ENCODE measurements at regions not wholly inside any gene's neighbourhood (a gene's known extent, or its start where the extent isn't known, plus 50 kb on each side); places are given as distances from the start of the nearest gene placed in this dataset.
"Not testable (repeated sequence)": the region's sequence is repeated elsewhere in the genome, so short reads cannot be mapped to it uniquely, and the experiment has no call there.

GRCh38 chr3:159030886-159031679, 229.2 kb downstream of the MFSD1 start:
- H3K9ac ChIP-seq (ENCODE audit: low read depth in 1 of 3, low read length in 3 of 3) = no peak overlapping the region
- H3K4me3 ChIP-seq (ENCODE audit: low read length in 3 of 3) = no peak overlapping the region
- H3K9me3 ChIP-seq (ENCODE audit: control insufficient read depth in 3 of 3, low read length in 3 of 3) = no peaks in the 10 kb centered on the region
- H3K27ac ChIP-seq (ENCODE audit: low read depth, low read length) = no peak overlapping the region
- no peaks in the 10 kb centered on the region for H3K36me3 ChIP-seq (ENCODE audit: control insufficient read depth in 3 of 3, insufficient read depth in 3 of 3, low read length in 3 of 3)
- H3K27me3 ChIP-seq (ENCODE audit: control insufficient read depth in 3 of 3, insufficient read depth in 3 of 3, low read length in 3 of 3) = no peaks in the 10 kb centered on the region
- no peaks in the 10 kb centered on the region for H3K4me1 ChIP-seq (ENCODE audit: control insufficient read depth in 3 of 3, insufficient read depth in 3 of 3, low read length in 3 of 3)

- no peak overlapping the region for H3K4me3 ChIP-seq (ENCODE audit: low read length in 3 of 3)
- H3K9ac ChIP-seq (ENCODE audit: low read depth in 1 of 3, low read length in 3 of 3) = no peak overlapping the region
- H3K36me3 ChIP-seq (ENCODE audit: control insufficient read depth in 3 of 3, insufficient read depth in 3 of 3, low read length in 3 of 3) = no peaks in the 10 kb centered on the region
- no peaks in the 10 kb centered on the region for H3K27me3 ChIP-seq (ENCODE audit: control insufficient read depth in 3 of 3, insufficient read depth in 3 of 3, low read length in 3 of 3)
- no peak overlapping the region for H3K27ac ChIP-seq (ENCODE audit: low read depth, low read length)
- H3K4me1 ChIP-seq (ENCODE audit: control insufficient read depth in 3 of 3, insufficient read depth in 3 of 3, low read length in 3 of 3) = no peaks in the 10 kb centered on the region
- H3K9me3 ChIP-seq (ENCODE audit: control insufficient read depth in 3 of 3, low read length in 3 of 3) = no peaks in the 10 kb centered on the region
These were observed 230.5 kb downstream of the MFSD1 start for GRCh38 chr3:159032311-159032710.

- Histone ChIP-seq H3K4me3 (ENCODE audit: low read length in 3 of 3) (no peak overlapping the region), H3K4me1 (ENCODE audit: control insufficient read depth in 3 of 3, insufficient read depth in 3 of 3, low read length in 3 of 3) (no peaks in the 10 kb centered on the region), H3K36me3 (ENCODE audit: control insufficient read depth in 3 of 3, insufficient read depth in 3 of 3, low read length in 3 of 3) (no peaks in the 10 kb centered on the region), H3K9me3 (ENCODE audit: control insufficient read depth in 3 of 3, low read length in 3 of 3) (no peaks in the 10 kb centered on the region), H3K9ac (ENCODE audit: low read depth in 1 of 3, low read length in 3 of 3) (no peak overlapping the region), H3K27ac (ENCODE audit: low read depth, low read length) (no peak overlapping the region), H3K27me3 (ENCODE audit: control insufficient read depth in 3 of 3, insufficient read depth in 3 of 3, low read length in 3 of 3) (no peaks in the 10 kb centered on the region)
These were observed 236.6 kb downstream of the MFSD1 start for GRCh38 chr3:159038405-159038804.

- no peaks in the 10 kb centered on the region for H3K4me1 ChIP-seq (ENCODE audit: control insufficient read depth in 3 of 3, insufficient read depth in 3 of 3, low read length in 3 of 3)
These were observed 237.4 kb downstream of the MFSD1 start for GRCh38 chr3:159039286-159039685.

GRCh38 chr3:159045279-159045885, 243.5 kb downstream of the MFSD1 start:
- Histone ChIP-seq H3K27me3 (ENCODE audit: control insufficient read depth in 3 of 3, insufficient read depth in 3 of 3, low read length in 3 of 3) (no peaks in the 10 kb centered on the region), H3K36me3 (ENCODE audit: control insufficient read depth in 3 of 3, insufficient read depth in 3 of 3, low read length in 3 of 3) (no peaks in the 10 kb centered on the region), H3K9me3 (ENCODE audit: control insufficient read depth in 3 of 3, low read length in 3 of 3) (no peaks in the 10 kb centered on the region), H3K4me3 (ENCODE audit: low read length in 3 of 3) (no peak overlapping the region), H3K4me1 (ENCODE audit: control insufficient read depth in 3 of 3, insufficient read depth in 3 of 3, low read length in 3 of 3) (no peaks in the 10 kb centered on the region), H3K27ac (ENCODE audit: low read depth, low read length) (no peak overlapping the region), H3K9ac (ENCODE audit: low read depth in 1 of 3, low read length in 3 of 3) (no peak overlapping the region)

More at GRCh38 chr3:159039286-159039685, 237.4 kb downstream of the MFSD1 start:
- H3K4me3 ChIP-seq (ENCODE audit: low read length in 3 of 3) = no peak overlapping the region
- H3K9me3 ChIP-seq (ENCODE audit: control insufficient read depth in 3 of 3, low read length in 3 of 3) = no peaks in the 10 kb centered on the region
- no peaks in the 10 kb centered on the region for H3K27me3 ChIP-seq (ENCODE audit: control insufficient read depth in 3 of 3, insufficient read depth in 3 of 3, low read length in 3 of 3)
- no peak overlapping the region for H3K27ac ChIP-seq (ENCODE audit: low read depth, low read length)
- H3K36me3 ChIP-seq (ENCODE audit: control insufficient read depth in 3 of 3, insufficient read depth in 3 of 3, low read length in 3 of 3) = no peaks in the 10 kb centered on the region
- H3K9ac ChIP-seq (ENCODE audit: low read depth in 1 of 3, low read length in 3 of 3) = no peak overlapping the region

GRCh38 chr3:159047361-159047760, 245.5 kb downstream of the MFSD1 start:
- Histone ChIP-seq H3K27ac (ENCODE audit: low read depth, low read length) (no peak overlapping the region), H3K27me3 (ENCODE audit: control insufficient read depth in 3 of 3, insufficient read depth in 3 of 3, low read length in 3 of 3) (no peaks in the 10 kb centered on the region), H3K4me1 (ENCODE audit: control insufficient read depth in 3 of 3, insufficient read depth in 3 of 3, low read length in 3 of 3) (no peaks in the 10 kb centered on the region), H3K36me3 (ENCODE audit: control insufficient read depth in 3 of 3, insufficient read depth in 3 of 3, low read length in 3 of 3) (no peaks in the 10 kb centered on the region), H3K9ac (ENCODE audit: low read depth in 1 of 3, low read length in 3 of 3) (no peak overlapping the region), H3K4me3 (ENCODE audit: low read length in 3 of 3) (no peak overlapping the region), H3K9me3 (ENCODE audit: control insufficient read depth in 3 of 3, low read length in 3 of 3) (no peaks in the 10 kb centered on the region)

GRCh38 chr3:159052494-159052893, 250.6 kb downstream of the MFSD1 start:
- not testable (repeated sequence) for H3K36me3 ChIP-seq (ENCODE audit: control insufficient read depth in 3 of 3, insufficient read depth in 3 of 3, low read length in 3 of 3); H3K27ac ChIP-seq (ENCODE audit: low read depth, low read length); H3K27me3 ChIP-seq (ENCODE audit: control insufficient read depth in 3 of 3, insufficient read depth in 3 of 3, low read length in 3 of 3); H3K9me3 ChIP-seq (ENCODE audit: control insufficient read depth in 3 of 3, low read length in 3 of 3); H3K9ac ChIP-seq (ENCODE audit: low read depth in 1 of 3, low read length in 3 of 3); H3K4me1 ChIP-seq (ENCODE audit: control insufficient read depth in 3 of 3, insufficient read depth in 3 of 3, low read length in 3 of 3); H3K4me3 ChIP-seq (ENCODE audit: low read length in 3 of 3)

GRCh38 chr3:159057621-159058020, 255.8 kb downstream of the MFSD1 start:
- H3K9me3 ChIP-seq (ENCODE audit: control insufficient read depth in 3 of 3, low read length in 3 of 3) = no peaks in the 10 kb centered on the region
- no peak overlapping the region for H3K4me3 ChIP-seq (ENCODE audit: low read length in 3 of 3)
- H3K27me3 ChIP-seq (ENCODE audit: control insufficient read depth in 3 of 3, insufficient read depth in 3 of 3, low read length in 3 of 3) = no peaks in the 10 kb centered on the region
- no peaks in the 10 kb centered on the region for H3K4me1 ChIP-seq (ENCODE audit: control insufficient read depth in 3 of 3, insufficient read depth in 3 of 3, low read length in 3 of 3)
- H3K9ac ChIP-seq (ENCODE audit: low read depth in 1 of 3, low read length in 3 of 3) = no peak overlapping the region
- H3K36me3 ChIP-seq (ENCODE audit: control insufficient read depth in 3 of 3, insufficient read depth in 3 of 3, low read length in 3 of 3) = no peaks in the 10 kb centered on the region
- no peak overlapping the region for H3K27ac ChIP-seq (ENCODE audit: low read depth, low read length)

- Histone ChIP-seq H3K9ac (ENCODE audit: low read depth in 1 of 3, low read length in 3 of 3) (no peak overlapping the region), H3K27me3 (ENCODE audit: control insufficient read depth in 3 of 3, insufficient read depth in 3 of 3, low read length in 3 of 3) (no peaks in the 10 kb centered on the region), H3K4me1 (ENCODE audit: control insufficient read depth in 3 of 3, insufficient read depth in 3 of 3, low read length in 3 of 3) (no peaks in the 10 kb centered on the region), H3K36me3 (ENCODE audit: control insufficient read depth in 3 of 3, insufficient read depth in 3 of 3, low read length in 3 of 3) (no peaks in the 10 kb centered on the region), H3K9me3 (ENCODE audit: control insufficient read depth in 3 of 3, low read length in 3 of 3) (no peaks in the 10 kb centered on the region), H3K27ac (ENCODE audit: low read depth, low read length) (no peak overlapping the region), H3K4me3 (ENCODE audit: low read length in 3 of 3) (no peak overlapping the region)
These were observed 257.0 kb downstream of the MFSD1 start for GRCh38 chr3:159058859-159059258.

GRCh38 chr3:159059395-159059794, 257.5 kb downstream of the MFSD1 start:
- H3K27ac ChIP-seq (ENCODE audit: low read depth, low read length) = no peak overlapping the region
- no peak overlapping the region for H3K9ac ChIP-seq (ENCODE audit: low read depth in 1 of 3, low read length in 3 of 3)
- no peaks in the 10 kb centered on the region for H3K36me3 ChIP-seq (ENCODE audit: control insufficient read depth in 3 of 3, insufficient read depth in 3 of 3, low read length in 3 of 3)
- H3K4me3 ChIP-seq (ENCODE audit: low read length in 3 of 3) = no peak overlapping the region
- no peaks in the 10 kb centered on the region for H3K4me1 ChIP-seq (ENCODE audit: control insufficient read depth in 3 of 3, insufficient read depth in 3 of 3, low read length in 3 of 3)
- H3K27me3 ChIP-seq (ENCODE audit: control insufficient read depth in 3 of 3, insufficient read depth in 3 of 3, low read length in 3 of 3) = no peaks in the 10 kb centered on the region
- no peaks in the 10 kb centered on the region for H3K9me3 ChIP-seq (ENCODE audit: control insufficient read depth in 3 of 3, low read length in 3 of 3)
